Suprapubic skin (tissue), 3 donors: ENCODE measurements at regions not wholly inside any gene's neighbourhood (a gene's known extent, or its start where the extent isn't known, plus 50 kb on each side); places are given as distances from the start of the nearest gene placed in this dataset.

Experiments used
- CTCF ChIP-seq, 2 donors: fragments of 200-600 bp in 1 of 2; fragments of 450-650 bp in 1 of 2; sonication (generic) in 1 of 2; IDR thresholded peaks; one replicate each; pipeline ENCODE4 v1.5.1; 2016 to 2019; ENCODE audit warnings: antibody characterized with exemption in 2 of 2, mild to moderate bottlenecking in 1 of 2, moderate library complexity in 1 of 2
- POLR2A ChIP-seq, 2 donors: fragments of 450-650 bp; IDR thresholded peaks; one replicate each; pipeline ENCODE4 v1.6.1; 2017; ENCODE audit warnings: antibody characterized with exemption in 2 of 2, mild to moderate bottlenecking in 2 of 2, moderate library complexity in 2 of 2

GRCh38 chr4:27628609-27629008 lies 768.0 kb downstream of the STIM2 start:
- no peak for TF ChIP-seq CTCF (IDR thresholded peaks at IDR 0.05)
- TF ChIP-seq POLR2A (IDR thresholded peaks at IDR 0.05), result no peak
